Neural cell (in vitro differentiated cells): ENCODE measurements at regions not wholly inside any gene's neighbourhood (a gene's known extent, or its start where the extent isn't known, plus 50 kb on each side); places are given as distances from the start of the nearest gene placed in this dataset.

Experiments used
- H2AFZ ChIP-seq: fragments of 200-600, 300-800 bp; sonication (generic), shearing (Covaris generic); 2 replicates; pipeline ENCODE4 v1.6.0; 2014; ENCODE audit warnings: low read depth, mild to moderate bottlenecking, antibody characterized with exemption, low read length, moderate library complexity
- H3F3A ChIP-seq: fragments of 200-600 bp; shearing (Covaris generic); 2 replicates; pipeline ENCODE4 v1.6.1; 2016; ENCODE audit warnings: mild to moderate bottlenecking, moderate library complexity, mixed read lengths, antibody characterized with exemption, low read length; ENCODE audit not compliant: insufficient read depth, poor library complexity, severe bottlenecking
- H3K27ac ChIP-seq: fragments of 200-600, 300-800 bp; sonication (generic), shearing (Covaris generic); 2 replicates; pipeline ENCODE4 v1.5.1; 2014; ENCODE audit warnings: mild to moderate bottlenecking, low read length, moderate library complexity
- H3K27me3 ChIP-seq: fragments of 300-800, 200-600 bp; sonication (generic), shearing (Covaris generic); 2 replicates; pipeline ENCODE4 v1.6.0; 2014; ENCODE audit warnings: mild to moderate bottlenecking, low read depth, low read length, moderate library complexity; ENCODE audit not compliant: insufficient read depth
- H3K36me3 ChIP-seq: fragments of 300-800, 200-600 bp; sonication (generic), shearing (Covaris generic); 2 replicates; pipeline ENCODE4 v1.5.1; 2014; ENCODE audit warnings: mild to moderate bottlenecking, antibody characterized with exemption, low read length, moderate library complexity; ENCODE audit not compliant: insufficient read depth
- H3K4me2 ChIP-seq: fragments of 300-800, 200-600 bp; sonication (generic), shearing (Covaris generic); 2 replicates; pipeline ENCODE4 v1.6.0; 2014; ENCODE audit warnings: mild to moderate bottlenecking, low read length
- H3K4me3 ChIP-seq: fragments of 300-800, 200-600 bp; sonication (generic), shearing (Covaris generic); 2 replicates; pipeline ENCODE4 v1.5.1; 2014; ENCODE audit warnings: mild to moderate bottlenecking, low read length, moderate library complexity
- H3K79me2 ChIP-seq: fragments of 200-600 bp; shearing (Covaris generic); replicated peaks from 2 replicates; pipeline ENCODE4 v1.6.0; 2014; ENCODE audit warnings: mild to moderate bottlenecking, low read length, moderate library complexity; ENCODE audit not compliant: insufficient read depth
- H3K9ac ChIP-seq: fragments of 300-800, 200-600 bp; sonication (generic), shearing (Covaris generic); 2 replicates; pipeline ENCODE4 v1.6.1; 2016; ENCODE audit warnings: mild to moderate bottlenecking, low read length, mixed read lengths
- H3K9me2 ChIP-seq: fragments of 200-600 bp; shearing (Covaris generic); 2 replicates; pipeline ENCODE4 v1.6.1; 2016; ENCODE audit warnings: mild to moderate bottlenecking, low read length, mixed read lengths; ENCODE audit not compliant: insufficient read depth
- H3K9me3 ChIP-seq: fragments of 200-600, 300-800 bp; sonication (generic), shearing (Covaris generic); 2 replicates; pipeline ENCODE4 v1.6.1; 2016; ENCODE audit warnings: mild to moderate bottlenecking, mixed run types, low read length, moderate library complexity, mixed read lengths
- H4K20me1 ChIP-seq: fragments of 200-600 bp; shearing (Covaris generic); 2 replicates; pipeline ENCODE4 v1.6.1; 2016; ENCODE audit warnings: mild to moderate bottlenecking, mixed run types; ENCODE audit not compliant: insufficient read depth
- CTCF ChIP-seq: fragments of 450-650 bp; IDR thresholded peaks from 2 replicates; pipeline ENCODE4 v1.5.1; 2014; ENCODE audit warnings: antibody characterized with exemption, mild to moderate bottlenecking, moderate library complexity; ENCODE audit not compliant: poor library complexity, severe bottlenecking
- EP300 ChIP-seq: fragments of 450-650 bp; conservative IDR thresholded peaks from 2 replicates; pipeline ENCODE4 v1.6.1; 2014; ENCODE audit warnings: antibody characterized with exemption, mild to moderate bottlenecking, moderate library complexity; ENCODE audit not compliant: poor library complexity, severe bottlenecking
- EZH2 ChIP-seq: fragments of 200-600, 300-800 bp; shearing (Covaris generic), sonication (generic); IDR thresholded peaks from 2 replicates; pipeline ENCODE4 v1.6.1; 2014; ENCODE audit warnings: antibody characterized with exemption, low read length, borderline replicate concordance, mild to moderate bottlenecking; ENCODE audit not compliant: insufficient read depth, poor library complexity, severe bottlenecking
- MXI1 ChIP-seq: fragments of 450-650 bp; conservative IDR thresholded peaks from 2 replicates; pipeline ENCODE4 v1.6.1; 2014; ENCODE audit warnings: antibody characterized with exemption, mild to moderate bottlenecking; ENCODE audit not compliant: poor library complexity, severe bottlenecking
- POLR2AphosphoS5 ChIP-seq: IDR thresholded peaks from 2 replicates; pipeline ENCODE4 v1.6.1; 2012
- RAD21 ChIP-seq: fragments of 450-650 bp; conservative IDR thresholded peaks from 2 replicates; pipeline ENCODE4 v1.6.1; 2014; ENCODE audit warnings: antibody characterized with exemption, mild to moderate bottlenecking, moderate library complexity
- REST ChIP-seq: IDR thresholded peaks from 2 replicates; pipeline ENCODE4 v1.6.1; 2012; ENCODE audit warnings: borderline replicate concordance
- SMC3 ChIP-seq: fragments of 450-650 bp; conservative IDR thresholded peaks from 2 replicates; pipeline ENCODE4 v1.6.1; 2014; ENCODE audit warnings: antibody characterized with exemption, mild to moderate bottlenecking, moderate library complexity; ENCODE audit not compliant: poor library complexity
- TAF1 ChIP-seq: IDR thresholded peaks from 2 replicates; pipeline ENCODE4 v1.6.1; 2012; ENCODE audit warnings: low read depth

GRCh38 chr6:47164877-47165276 is 122.7 kb upstream of the ADGRF1 start:
- no peaks in the 10 kb centered on the region for H3K9me3 ChIP-seq
- no peak overlapping the region for H3K4me2 ChIP-seq
- H3K4me3 ChIP-seq: no peak overlapping the region
- H3K27me3 ChIP-seq: no peaks in the 10 kb centered on the region
- no peaks in the 10 kb centered on the region for H4K20me1 ChIP-seq
- TF ChIP-seq CTCF: no peak
- TF ChIP-seq SMC3: no peak
- TF ChIP-seq REST: no peak
- no peak for TF ChIP-seq MXI1
- TF ChIP-seq TAF1: no peak
- no peak for TF ChIP-seq RAD21
- no peak for TF ChIP-seq POLR2AphosphoS5
- no peak for TF ChIP-seq EZH2
- TF ChIP-seq EP300: no peak
- no peaks in the 10 kb centered on the region for H3F3A ChIP-seq
- H3K9ac ChIP-seq: no peak overlapping the region
- no peaks in the 10 kb centered on the region for H3K9me2 ChIP-seq
- H3K27ac ChIP-seq: no peak overlapping the region
- no peaks in the 10 kb centered on the region for H3K79me2 ChIP-seq
- no peak overlapping the region for H2AFZ ChIP-seq
- H3K36me3 ChIP-seq: no peaks in the 10 kb centered on the region

- no peak overlapping the region for H3K4me3 ChIP-seq
- no peaks in the 10 kb centered on the region for H3K36me3 ChIP-seq
- H3K27me3 ChIP-seq: no peaks in the 10 kb centered on the region
- H3K9me2 ChIP-seq: no peaks in the 10 kb centered on the region
- H3K4me2 ChIP-seq: no peak overlapping the region
- no peaks in the 10 kb centered on the region for H3K9me3 ChIP-seq
- no peak overlapping the region for H3K9ac ChIP-seq
- no peak overlapping the region for H2AFZ ChIP-seq
- H3K27ac ChIP-seq: peak overlapping the region; percentile 90
- H4K20me1 ChIP-seq: no peaks in the 10 kb centered on the region
- no peaks in the 10 kb centered on the region for H3F3A ChIP-seq
- TF ChIP-seq EZH2 (no peak), CTCF (no peak), EP300 (no peak), SMC3 (no peak), REST (no peak)
- no peaks in the 10 kb centered on the region for H3K79me2 ChIP-seq
Measured at GRCh38 chr6:47163536-47163935, 121.4 kb upstream of the ADGRF1 start.
